GM19238 (cell line): ENCODE measurements at regions not wholly inside any gene's neighbourhood (a gene's known extent, or its start where the extent isn't known, plus 50 kb on each side); places are given as distances from the start of the nearest gene placed in this dataset.
"Not testable (repeated sequence)": the region's sequence is repeated elsewhere in the genome, so short reads cannot be mapped to it uniquely, and the experiment has no call there.

Source experiments
- DNase-seq: peaks from one replicate; pipeline ENCODE4 v3.0.0; 2011; ENCODE audit warnings: low spot score; ENCODE audit not compliant: insufficient read length

GRCh38 chr2:37722971-37723370 is 51.5 kb upstream of the CDC42EP3 start:
- DNase-seq: not testable (repeated sequence)

GRCh38 chr2:37730037-37730818 is 58.8 kb upstream of the CDC42EP3 start:
- DNase-seq: no peak

- DNase-seq: not testable (repeated sequence)
Measured at GRCh38 chr2:37732412-37732811, 61.0 kb upstream of the CDC42EP3 start.

DNA sequence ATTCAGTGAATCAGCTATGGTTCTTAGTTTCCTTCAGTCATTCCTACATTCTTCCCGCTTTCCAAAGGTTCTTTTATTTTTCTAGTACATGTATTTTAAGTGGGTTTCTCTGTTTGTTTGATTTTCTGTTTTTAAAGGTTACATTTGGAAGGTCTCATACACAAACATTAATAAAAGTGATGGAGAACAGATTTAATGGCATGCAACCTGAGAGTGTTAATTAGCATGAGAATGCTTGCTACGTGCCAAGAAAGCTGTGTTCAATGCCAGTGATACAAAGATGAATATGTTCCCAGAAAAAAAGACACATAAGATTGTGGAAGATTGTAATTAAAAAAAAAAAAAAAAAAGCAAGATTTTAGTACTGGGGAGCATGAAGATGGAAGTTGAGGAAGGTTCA is 61.8 kb upstream of the CDC42EP3 start:
- DNase-seq: no peak

DNA sequence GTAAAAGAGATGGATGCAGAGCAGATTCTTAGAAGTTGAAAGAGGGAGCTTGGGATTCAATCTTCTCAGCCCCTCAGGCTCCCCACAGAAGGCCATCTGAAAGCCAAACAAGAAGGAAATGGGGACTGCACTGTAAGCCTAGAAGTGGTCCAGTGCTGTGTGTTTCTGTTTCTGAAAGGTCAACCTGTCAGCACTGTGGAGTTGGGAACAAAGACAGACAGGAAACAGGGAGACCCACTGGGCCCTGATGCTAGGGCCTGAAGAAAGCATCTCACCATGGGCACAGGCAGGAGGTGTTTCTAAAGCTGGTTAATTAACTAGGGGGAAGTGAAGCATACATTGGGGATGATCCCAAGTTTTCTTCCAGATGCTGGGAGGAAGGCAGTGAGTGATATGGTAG is 62.5 kb upstream of the CDC42EP3 start:
- not testable (repeated sequence) for DNase-seq

DNA sequence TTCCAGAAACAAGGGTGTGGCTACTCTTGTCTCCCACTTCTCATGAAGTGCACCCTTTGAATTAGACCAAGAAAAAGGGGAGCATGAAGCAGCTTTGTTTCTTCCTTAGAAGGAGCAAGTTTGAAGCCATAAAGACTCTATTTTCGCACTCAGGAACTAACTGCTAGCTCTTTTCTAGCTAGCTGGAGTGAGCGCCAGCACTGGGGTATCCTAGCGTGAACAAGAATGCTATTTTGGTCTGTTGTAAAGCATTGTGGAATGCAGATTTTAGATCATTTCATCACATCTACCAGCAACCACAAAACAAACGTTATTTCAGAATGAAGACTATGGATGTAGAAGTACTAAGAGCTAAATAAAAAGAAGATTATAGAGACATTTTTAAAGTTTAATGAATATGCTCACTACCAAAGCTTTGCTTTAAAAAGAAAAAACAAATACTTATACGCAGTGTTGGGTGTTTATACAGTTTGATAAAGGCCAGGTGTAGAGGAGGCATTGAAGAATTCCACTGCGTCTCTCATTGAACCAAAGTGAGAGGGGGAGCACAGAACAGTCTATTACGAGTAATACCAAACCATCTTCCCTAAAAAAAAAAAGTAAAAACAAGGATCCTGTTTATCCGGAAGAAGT is 63.6 kb upstream of the CDC42EP3 start:
- not testable (repeated sequence) for DNase-seq

- DNase-seq: not testable (repeated sequence)
Measured at GRCh38 chr2:37735524-37735910, 64.1 kb upstream of the CDC42EP3 start.

GRCh38 chr2:37737507-37737906 is 66.1 kb upstream of the CDC42EP3 start:
- DNase-seq: no peak

- no peak for DNase-seq
Measured at GRCh38 chr2:37738266-37738885, 66.9 kb upstream of the CDC42EP3 start.

GRCh38 chr2:37739153-37739552 is 67.7 kb upstream of the CDC42EP3 start:
- no peak for DNase-seq

DNA sequence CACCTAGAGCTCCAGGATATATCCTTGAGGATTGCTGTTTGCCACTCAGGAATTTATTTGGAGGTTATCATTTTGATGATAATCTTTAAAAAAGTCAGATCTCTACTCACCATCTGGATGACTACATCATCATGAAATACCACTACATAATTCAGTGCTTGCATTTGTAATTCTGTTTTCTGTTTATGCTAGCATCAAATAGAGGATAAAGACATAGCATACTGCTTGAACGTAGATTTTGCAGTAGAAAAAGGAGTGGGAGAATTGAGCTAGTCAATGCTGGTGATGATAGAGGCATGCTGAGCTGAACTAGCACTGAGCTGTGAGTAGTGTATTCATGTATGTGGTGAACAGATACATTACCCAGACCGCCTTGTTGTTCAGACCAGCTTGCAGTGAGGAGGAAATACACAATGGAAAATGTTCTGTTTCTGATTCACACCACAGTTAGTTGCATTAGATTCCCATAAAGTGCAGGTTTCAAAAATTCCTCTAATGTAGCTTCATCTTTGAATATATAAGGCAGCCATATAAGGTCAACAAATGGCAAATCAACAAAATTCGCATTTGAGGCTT is 68.8 kb upstream of the CDC42EP3 start:
- no peak for DNase-seq

GRCh38 chr2:37742286-37742685 is 70.8 kb upstream of the CDC42EP3 start:
- no peak for DNase-seq

- no peak for DNase-seq
Measured at GRCh38 chr2:37744010-37744409, 72.6 kb upstream of the CDC42EP3 start.

DNA sequence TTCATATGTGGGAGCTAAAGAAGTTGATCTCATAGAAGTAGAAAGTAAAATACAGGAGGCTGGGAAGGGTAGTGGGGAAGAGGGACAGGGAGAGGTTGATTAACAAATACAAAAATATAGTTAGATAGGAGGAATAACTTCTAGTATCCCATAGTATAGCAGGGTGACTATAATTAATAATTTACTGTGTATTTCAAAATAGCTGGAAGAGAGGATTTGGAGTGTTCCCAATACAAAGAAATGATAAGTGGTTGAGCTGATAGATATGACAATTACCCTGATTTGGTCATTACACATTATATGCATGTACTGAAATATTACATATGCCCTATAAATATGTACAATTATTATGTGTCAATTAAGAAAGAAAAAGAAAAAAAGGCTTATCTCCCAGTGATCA is 73.5 kb upstream of the CDC42EP3 start:
- not testable (repeated sequence) for DNase-seq

GRCh38 chr2:37746011-37746410 is 74.6 kb upstream of the CDC42EP3 start:
- not testable (repeated sequence) for DNase-seq

- DNase-seq: no peak
Measured at GRCh38 chr2:37746883-37747282, 75.4 kb upstream of the CDC42EP3 start.

DNA sequence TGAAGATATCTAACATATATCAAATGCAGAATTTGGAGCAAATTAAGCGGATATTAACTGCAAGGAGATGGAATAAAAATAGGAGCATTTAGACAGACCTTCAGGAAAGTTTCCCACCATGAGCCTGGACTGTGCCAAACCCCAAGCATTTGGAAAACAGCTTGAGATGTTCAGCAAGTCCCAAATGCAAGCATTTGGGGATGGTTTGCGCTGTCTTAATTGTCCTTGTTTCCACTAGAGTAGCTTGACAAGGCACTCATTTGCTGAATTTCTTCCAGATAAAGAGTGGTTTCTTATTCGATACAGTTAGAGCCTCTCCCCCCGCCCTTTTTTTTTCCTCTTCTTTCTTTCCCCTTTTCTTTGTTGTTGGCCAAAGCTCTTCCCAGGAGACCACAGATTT is 77.1 kb upstream of the CDC42EP3 start:
- DNase-seq: no peak

DNA sequence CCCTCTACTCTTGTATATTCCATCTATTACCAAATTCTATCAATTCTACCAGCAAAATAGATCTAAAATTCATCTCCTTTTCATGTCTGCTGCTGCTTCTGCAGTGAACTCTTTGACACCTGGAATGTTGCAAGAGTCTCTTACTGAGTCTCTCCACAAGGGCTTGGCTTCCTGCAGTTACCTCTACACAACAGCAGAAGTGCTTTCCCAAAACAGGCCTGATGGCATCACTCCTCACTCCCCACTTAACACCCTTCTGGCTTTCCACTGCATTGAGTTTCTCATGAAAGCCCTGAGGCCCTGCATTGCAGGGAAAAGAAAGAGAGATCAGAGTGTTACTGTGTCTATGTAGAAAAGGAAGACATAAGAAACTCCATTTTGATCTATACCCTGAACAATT is 78.8 kb upstream of the CDC42EP3 start:
- DNase-seq: not testable (repeated sequence)

- no peak for DNase-seq
Measured at GRCh38 chr2:37752766-37753165, 81.3 kb upstream of the CDC42EP3 start.

- no peak for DNase-seq
Measured at GRCh38 chr2:37753758-37754157, 82.3 kb upstream of the CDC42EP3 start.

DNA sequence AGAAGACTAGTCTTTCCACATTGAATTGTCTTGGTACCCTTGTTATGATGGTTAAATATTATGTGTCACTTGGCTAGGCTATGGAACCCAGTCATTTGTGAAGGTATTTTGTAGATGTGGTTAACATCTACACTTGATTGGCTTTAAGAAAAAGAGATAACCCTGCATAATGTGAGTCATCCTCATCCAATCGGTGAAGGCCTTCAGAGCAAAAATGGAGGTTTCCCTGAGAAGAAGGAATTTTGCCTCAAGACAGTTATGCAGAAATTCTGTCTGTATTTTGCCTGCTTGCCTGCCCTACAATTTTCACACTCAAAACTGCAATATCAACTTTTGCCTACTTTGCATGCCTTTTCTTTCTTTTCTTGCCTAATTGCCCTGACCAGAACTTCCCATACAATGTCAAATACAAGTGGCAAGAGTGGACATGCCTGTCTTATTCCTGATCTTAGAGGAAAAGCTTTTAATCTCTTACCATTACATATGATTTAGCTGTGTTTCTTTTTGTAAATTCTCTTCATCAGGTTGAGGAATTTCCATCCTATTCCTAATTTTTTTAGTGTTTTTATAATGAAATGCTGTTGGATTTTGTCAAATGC is 84.6 kb upstream of the CDC42EP3 start:
- DNase-seq: not testable (repeated sequence)

DNA sequence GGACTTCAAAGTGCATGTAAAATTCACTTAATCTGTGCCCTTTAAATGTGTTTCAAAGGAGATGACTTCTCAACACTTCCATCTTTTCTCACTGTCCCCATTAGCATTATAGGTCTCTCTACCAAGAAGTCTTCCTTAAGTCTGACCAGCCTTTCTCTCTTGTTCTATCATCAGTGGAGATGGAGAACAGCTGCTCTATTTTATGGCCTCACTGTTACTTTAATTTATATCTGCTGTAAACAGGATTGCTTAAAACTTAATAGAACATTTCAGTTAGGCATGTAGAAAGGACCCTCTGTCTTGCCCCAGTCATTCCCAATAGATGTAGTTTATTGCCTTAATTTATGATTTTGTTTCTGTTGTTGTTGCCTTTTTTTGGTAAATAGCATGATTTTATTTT is 86.0 kb upstream of the CDC42EP3 start:
- DNase-seq: not testable (repeated sequence)
